ENCODE measurements at regions not wholly inside any gene's neighbourhood (a gene's known extent, or its start where the extent isn't known, plus 50 kb on each side); places are given as distances from the start of the nearest gene placed in this dataset.

DNA sequence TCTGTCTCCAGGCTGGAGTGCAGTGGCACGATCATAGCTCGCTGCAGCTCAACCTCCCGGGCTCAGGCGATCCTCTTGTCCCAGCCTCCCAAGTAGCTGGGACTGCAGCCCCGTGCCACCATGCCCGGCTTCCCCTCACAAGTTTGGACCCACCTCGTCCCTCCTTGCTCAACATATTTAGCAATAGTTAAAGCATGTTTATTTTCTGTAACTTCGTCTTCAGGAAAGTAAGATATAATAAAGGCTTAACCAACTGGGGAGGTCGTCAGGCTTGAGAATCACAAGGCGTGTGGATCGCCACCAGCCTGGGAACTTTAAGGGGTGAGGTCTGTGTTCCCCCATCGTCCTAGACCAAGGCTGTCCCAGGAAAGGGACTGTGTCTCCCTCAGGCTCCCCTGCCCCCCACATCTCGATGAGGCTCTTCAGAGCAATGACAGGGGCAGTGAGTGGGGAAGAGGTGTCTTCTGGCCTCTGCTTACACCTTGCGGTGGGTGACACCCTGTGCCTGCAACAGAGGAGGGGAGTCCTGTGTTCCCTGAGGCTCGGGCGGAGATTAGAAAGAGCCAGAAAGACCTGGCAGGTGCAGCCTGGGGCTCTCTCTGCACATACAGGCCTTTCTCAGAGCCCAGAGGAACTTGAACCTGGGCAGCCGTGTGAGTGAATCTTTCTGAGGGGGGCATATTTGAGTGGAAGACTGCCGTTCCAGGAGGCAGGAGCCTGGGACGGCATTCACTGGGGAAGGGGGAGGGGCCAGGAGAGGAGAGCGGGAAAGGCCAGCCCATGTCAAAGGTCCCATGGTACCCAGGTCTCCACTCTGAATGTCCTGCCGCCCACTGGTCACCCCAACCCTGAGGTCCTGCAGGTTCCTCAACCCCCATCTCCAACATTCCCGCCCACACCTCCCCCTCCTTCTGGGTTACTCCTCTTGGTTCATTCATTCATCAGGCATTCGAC, 152.3 kb downstream of the SMAD6 start:
- Mint-ChIP-seq H3K4me1 (peaks cover 4% of the 10 kb centered on the region), H3K27ac (no peak overlapping the region), H3K27me3 (peaks cover 33% of the 10 kb centered on the region), H3K36me3 (no peaks in the 10 kb centered on the region), H3K4me3 (no peak overlapping the region), H3K9me3 (no peaks in the 10 kb centered on the region)
- DNase-seq, result no peak

DNA sequence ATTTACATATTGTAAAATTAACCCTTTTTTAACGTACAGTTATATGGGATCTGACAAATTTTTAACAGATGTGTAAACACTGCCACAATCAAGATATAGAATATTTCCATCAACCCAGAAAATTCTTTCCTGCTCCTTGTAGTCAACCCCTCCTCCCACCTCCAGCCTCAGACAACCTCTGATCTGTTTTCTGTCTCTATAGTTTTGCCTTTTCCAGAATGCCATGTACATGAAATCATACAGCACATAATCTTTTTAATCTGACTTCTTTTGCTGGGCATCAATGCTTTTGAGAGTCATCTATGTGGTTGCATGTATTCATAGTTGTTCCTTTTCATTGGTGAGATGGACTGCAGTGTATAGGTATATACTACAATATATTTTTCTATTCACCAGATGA, 153.0 kb downstream of the SMAD6 start:
- no peak for DNase-seq
- Mint-ChIP-seq H3K9me3 (no peaks in the 10 kb centered on the region), H3K27me3 (peaks cover 33% of the 10 kb centered on the region), H3K27ac (no peak overlapping the region), H3K4me1 (peaks cover 4% of the 10 kb centered on the region), H3K36me3 (no peaks in the 10 kb centered on the region), H3K4me3 (no peak overlapping the region)

DNA sequence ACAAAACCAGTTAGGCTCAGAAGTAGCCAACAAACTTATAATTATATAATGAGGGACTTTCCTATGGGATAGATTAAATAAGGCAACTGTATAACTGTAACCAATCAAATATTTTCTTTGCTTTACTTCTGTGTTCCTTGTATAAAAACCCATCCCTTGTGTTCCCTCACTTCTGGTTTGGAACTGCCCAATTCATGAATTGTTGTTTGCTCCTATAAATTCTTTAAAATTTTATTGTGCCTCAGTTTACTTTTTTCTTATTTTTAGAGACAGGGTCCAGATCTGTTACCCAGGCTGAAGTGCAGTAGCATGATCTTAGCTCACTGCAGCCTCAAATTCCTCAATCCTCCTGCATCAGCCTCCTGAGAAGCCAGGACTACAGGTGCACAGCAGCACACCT, 155.7 kb downstream of the SMAD6 start:
- H3K27ac Mint-ChIP-seq, result no peak overlapping the region
- peaks cover 29% of the 10 kb centered on the region for H3K27me3 Mint-ChIP-seq
- H3K4me3 Mint-ChIP-seq, result no peak overlapping the region
- no peaks in the 10 kb centered on the region for H3K4me1 Mint-ChIP-seq
- no peak for DNase-seq
- no peaks in the 10 kb centered on the region for H3K9me3 Mint-ChIP-seq
- no peaks in the 10 kb centered on the region for H3K36me3 Mint-ChIP-seq

DNA sequence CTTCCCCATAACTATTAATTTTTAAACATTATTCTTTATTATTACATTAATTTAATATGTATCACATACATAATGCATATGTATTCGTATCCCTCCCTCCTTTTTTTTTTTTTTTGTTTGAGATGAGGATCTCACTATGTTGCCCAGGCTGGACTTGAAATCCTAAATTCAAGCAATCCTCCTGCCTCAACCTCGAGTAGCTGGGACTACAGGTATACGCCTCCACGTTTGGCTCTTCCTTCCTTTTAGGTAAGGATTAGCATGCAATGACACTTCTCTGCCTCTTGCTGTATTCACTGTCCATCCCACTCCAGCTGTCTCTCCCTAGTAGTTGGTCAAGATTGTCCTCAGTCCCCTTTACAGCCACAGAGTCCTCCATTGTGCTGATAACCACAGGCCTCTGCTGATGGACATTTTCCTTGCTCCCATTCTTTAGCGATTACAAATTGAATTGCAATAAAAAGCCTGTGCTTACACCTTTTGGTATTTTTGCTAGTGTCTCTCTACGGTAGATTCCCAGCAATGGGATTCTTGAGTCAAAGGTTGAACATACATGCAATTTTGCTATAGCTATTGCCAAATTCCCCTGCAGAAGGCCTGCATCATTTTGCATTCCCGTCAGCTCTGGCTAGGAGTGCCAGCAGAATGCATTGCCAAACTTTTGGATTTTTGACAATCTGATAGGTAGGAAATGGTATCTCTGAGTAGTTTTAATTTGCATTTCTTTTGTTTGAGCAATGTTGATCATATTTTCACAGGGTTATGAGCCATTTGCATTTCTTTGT, 156.6 kb downstream of the SMAD6 start:
- Mint-ChIP-seq H3K4me3 (no peak overlapping the region), H3K4me1 (peaks cover 2% of the 10 kb centered on the region), H3K27me3 (peaks cover 25% of the 10 kb centered on the region)

DNA sequence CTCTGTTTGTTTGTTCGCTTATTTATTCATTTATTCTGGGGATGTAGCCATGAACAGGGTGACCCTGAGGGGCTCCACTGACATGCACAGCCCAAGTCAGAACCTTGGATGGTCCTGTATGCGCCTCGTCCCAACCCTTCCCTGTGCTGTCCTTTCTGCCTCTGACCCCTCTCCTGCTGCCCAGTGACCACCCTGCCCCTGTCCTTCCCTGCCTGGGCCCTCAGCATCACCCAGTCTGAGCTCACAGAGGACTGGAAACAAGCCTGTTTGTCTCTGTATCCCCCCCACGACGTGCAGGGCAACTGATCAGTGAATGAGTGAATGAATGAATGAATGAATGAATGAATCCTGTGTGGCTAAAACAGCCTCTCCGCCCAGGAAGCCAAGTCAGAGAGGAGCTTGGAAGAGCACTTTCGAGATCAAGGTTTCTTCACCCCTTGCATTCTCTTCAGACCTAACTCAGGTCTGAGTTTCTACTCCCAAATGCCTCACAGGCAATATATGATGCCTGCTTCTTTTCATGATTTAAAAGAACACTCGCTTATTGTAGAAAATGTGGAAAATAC, 157.7 kb downstream of the SMAD6 start:
- Mint-ChIP-seq H3K36me3 (no peaks in the 10 kb centered on the region), H3K4me1 (peaks cover 2% of the 10 kb centered on the region), H3K9me3 (no peaks in the 10 kb centered on the region), H3K27me3 (peaks cover 20% of the 10 kb centered on the region), H3K4me3 (no peak overlapping the region), H3K27ac (no peak overlapping the region)
- no peak for DNase-seq

More for the DNA sequence above, 156.6 kb downstream of the SMAD6 start:
- Mint-ChIP-seq H3K36me3 (no peaks in the 10 kb centered on the region), H3K9me3 (no peaks in the 10 kb centered on the region), H3K27ac (no peak overlapping the region)
- no peak for DNase-seq

DNA sequence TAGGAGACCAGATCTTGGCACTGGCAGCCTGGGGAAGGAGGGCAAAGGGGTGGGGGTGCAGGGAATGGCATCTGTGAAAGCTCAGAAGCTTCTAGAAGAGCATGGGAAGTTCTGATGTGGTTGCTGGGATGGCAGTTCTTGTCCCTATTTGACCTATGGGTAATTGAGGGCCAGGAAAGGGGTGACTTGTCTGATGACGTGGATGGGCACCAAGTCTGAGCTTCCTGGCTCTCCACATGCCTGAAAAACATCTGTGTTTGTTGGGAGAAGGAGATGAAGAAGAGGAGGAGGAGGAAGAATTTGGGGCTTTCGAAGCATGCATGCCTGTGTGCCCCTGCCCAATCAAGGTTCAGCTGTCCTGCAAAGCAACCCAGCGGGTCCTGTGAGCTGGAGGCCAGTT, 158.8 kb downstream of the SMAD6 start:
- Mint-ChIP-seq H3K4me3 (no peak overlapping the region), H3K36me3 (no peaks in the 10 kb centered on the region), H3K27ac (no peak overlapping the region), H3K9me3 (no peaks in the 10 kb centered on the region), H3K4me1 (peaks cover 2% of the 10 kb centered on the region), H3K27me3 (peaks cover 14% of the 10 kb centered on the region)
- DNase-seq, result no peak

DNA sequence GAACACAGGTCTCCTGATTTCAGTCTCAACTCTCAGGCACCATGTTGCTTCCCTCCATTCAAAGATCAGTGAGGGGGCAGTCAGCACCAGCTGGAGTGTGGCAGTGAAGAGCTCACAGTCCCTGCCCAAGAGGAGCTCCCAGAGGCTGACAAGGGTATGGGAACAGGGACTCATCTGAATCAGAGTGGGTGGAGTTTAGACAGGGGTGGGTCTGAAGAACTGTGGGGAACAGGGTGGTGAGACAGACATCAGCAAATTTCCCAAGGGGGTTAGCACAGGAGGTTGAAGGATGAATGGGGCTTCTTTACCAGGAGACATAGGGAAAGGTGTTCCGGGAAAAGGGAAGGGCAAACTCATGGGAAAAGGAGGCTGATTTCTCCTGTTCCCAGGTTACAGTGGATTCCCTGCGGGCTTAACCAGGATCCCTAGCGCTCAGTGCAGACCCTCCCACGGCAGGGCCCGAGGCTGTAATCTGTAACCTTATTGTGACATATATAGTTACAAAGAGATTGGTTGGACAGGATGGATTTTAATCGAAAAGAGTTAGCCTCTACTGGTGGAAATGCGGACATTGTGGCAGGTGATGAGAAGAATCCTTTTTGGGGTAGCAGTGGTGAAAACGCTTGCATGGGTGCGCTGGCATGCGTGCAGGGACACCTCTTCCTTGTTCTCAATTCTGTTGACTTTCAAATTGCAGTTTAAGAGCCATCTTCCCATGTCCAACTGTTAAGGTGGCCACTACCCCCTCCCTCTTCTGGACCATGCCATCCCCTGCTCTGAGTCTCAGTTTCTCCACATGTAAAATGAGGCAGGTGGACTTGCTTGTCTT, 160.3 kb downstream of the SMAD6 start:
- H3K4me3 Mint-ChIP-seq, result no peak overlapping the region
- H3K9me3 Mint-ChIP-seq, result no peaks in the 10 kb centered on the region
- peaks cover 9% of the 10 kb centered on the region for H3K4me1 Mint-ChIP-seq

DNA sequence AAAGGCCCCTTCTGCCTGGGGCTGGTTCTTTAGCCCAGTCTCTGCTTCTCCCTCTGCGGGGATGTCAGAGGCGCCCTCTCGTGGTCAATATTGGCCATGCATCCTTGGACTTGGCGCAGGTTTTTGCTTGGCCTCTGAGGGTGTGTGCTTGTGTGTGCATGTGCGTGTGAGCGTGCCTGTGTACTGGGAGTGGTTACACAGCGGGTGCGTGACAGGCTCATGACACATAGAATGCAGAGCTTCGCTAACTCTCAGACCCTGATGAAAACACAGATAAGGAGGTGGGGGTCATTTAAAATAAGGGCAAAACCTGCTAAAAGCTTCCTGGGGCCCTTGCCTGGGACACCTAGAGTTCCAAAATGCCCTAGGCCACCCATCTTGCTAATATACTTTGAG, 160.9 kb downstream of the SMAD6 start:
- H3K27me3 Mint-ChIP-seq, result peaks cover 23% of the 10 kb centered on the region
- H3K27ac Mint-ChIP-seq, result no peak overlapping the region
- H3K4me3 Mint-ChIP-seq, result no peak overlapping the region
- peak; percentile 72 for DNase-seq
- H3K9me3 Mint-ChIP-seq, result no peaks in the 10 kb centered on the region
- peaks cover 9% of the 10 kb centered on the region for H3K4me1 Mint-ChIP-seq
- H3K36me3 Mint-ChIP-seq, result no peaks in the 10 kb centered on the region

More for the DNA sequence above, 160.3 kb downstream of the SMAD6 start:
- no peaks in the 10 kb centered on the region for H3K36me3 Mint-ChIP-seq
- no peak overlapping the region for H3K27ac Mint-ChIP-seq
- peaks cover 21% of the 10 kb centered on the region for H3K27me3 Mint-ChIP-seq
- no peak for DNase-seq

DNA sequence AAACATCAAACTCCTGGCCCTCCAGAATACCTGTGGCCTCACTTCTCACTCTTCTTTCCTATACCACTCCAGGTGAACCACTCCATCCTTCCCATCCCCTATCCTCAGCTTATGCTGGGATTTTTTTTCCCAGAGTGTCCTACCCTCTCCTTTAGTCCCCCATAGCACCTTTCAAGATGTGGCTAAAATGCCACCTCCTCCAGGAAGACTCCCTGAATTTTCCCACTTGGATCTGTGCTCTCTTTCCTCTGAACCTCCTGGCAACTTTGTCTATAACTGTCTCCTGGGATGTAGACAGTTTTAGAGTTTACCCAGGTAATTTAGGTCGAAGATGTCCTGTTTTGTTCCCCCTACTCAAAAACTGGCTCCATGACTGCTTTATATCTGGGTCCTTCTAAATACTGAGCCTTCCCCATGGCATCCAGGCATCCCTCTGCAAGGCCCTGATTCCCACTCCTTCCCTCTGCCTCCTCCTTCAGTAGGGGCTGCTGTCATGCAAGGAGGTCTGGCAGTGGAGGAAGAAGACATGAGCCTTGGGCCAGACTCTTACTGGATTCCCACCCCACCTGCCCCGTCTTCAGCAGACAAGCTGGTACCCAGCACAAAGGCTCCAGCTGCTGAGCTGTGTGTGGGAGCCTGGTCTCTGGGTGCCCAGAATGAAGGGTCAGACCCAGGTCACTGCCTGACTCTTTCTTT, 161.5 kb downstream of the SMAD6 start:
- Mint-ChIP-seq H3K9me3 (no peaks in the 10 kb centered on the region), H3K4me1 (peaks cover 9% of the 10 kb centered on the region), H3K36me3 (no peaks in the 10 kb centered on the region), H3K4me3 (no peak overlapping the region), H3K27me3 (peaks cover 27% of the 10 kb centered on the region), H3K27ac (no peak overlapping the region)
- DNase-seq, result no peak

DNA sequence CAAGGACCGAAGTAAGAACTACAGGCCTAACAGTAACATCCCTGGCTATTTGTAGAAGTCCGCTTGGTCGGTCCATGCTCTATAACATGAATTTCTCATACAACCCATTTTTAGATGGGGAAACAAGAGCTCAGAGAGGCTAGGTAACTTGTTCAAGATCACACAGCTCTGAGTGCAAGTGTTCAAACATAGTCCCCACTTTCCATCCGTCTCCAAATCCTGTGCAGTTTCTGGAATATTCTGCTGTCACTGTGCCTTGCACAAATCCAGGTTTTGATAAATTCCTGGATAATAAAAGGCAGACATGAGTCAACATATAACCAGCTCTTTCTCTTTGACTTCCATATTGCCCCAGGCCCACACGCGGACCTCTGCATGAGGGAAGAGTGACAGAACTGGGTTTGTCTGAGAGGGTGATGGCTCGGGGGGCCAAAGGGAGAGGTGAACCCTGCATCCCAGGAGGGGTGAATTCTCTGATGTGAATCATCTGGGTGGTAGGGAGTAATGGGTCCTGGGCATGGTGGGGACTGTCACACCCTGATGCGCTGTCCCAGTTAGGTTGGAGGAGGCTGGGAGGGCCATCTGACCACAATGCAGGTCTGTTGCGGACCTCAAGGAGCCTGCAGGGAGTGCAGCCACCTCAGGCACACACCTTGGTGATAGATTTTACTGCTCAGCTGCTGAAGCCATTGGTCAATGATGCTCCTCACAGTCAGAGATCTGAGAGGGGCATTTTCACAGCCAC, 162.2 kb downstream of the SMAD6 start:
- H3K27me3 Mint-ChIP-seq, result peaks cover 30% of the 10 kb centered on the region
- no peak for DNase-seq
- no peaks in the 10 kb centered on the region for H3K9me3 Mint-ChIP-seq
- no peak overlapping the region for H3K4me3 Mint-ChIP-seq
- peaks cover 9% of the 10 kb centered on the region for H3K4me1 Mint-ChIP-seq
- H3K36me3 Mint-ChIP-seq, result no peaks in the 10 kb centered on the region
- H3K27ac Mint-ChIP-seq, result no peak overlapping the region

DNA sequence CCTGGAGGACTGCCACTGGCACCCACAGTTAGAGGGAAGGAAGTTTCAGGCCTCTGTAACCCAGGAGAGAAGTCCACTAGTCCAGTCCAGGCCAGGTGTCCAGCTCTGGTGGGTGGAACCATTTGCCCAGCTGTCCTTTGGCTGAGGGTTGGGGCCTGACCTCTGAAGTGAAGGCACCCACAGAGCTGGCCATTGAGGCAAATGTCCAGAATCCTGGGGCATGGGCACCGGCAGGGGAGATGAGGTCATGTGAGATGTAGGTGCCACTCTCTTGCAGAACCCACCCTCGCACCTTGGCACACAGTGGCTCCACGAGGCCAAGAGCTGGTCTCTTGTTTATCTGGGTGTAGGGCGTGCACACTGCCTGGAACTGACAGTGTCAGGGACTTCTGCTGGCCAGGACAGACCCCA, 162.8 kb downstream of the SMAD6 start:
- H3K4me1 Mint-ChIP-seq, result peaks cover 9% of the 10 kb centered on the region
- DNase-seq, result no peak
- H3K9me3 Mint-ChIP-seq, result no peaks in the 10 kb centered on the region
- H3K27me3 Mint-ChIP-seq, result peaks cover 34% of the 10 kb centered on the region
- no peak overlapping the region for H3K27ac Mint-ChIP-seq
- no peaks in the 10 kb centered on the region for H3K36me3 Mint-ChIP-seq
- H3K4me3 Mint-ChIP-seq, result no peak overlapping the region

DNA sequence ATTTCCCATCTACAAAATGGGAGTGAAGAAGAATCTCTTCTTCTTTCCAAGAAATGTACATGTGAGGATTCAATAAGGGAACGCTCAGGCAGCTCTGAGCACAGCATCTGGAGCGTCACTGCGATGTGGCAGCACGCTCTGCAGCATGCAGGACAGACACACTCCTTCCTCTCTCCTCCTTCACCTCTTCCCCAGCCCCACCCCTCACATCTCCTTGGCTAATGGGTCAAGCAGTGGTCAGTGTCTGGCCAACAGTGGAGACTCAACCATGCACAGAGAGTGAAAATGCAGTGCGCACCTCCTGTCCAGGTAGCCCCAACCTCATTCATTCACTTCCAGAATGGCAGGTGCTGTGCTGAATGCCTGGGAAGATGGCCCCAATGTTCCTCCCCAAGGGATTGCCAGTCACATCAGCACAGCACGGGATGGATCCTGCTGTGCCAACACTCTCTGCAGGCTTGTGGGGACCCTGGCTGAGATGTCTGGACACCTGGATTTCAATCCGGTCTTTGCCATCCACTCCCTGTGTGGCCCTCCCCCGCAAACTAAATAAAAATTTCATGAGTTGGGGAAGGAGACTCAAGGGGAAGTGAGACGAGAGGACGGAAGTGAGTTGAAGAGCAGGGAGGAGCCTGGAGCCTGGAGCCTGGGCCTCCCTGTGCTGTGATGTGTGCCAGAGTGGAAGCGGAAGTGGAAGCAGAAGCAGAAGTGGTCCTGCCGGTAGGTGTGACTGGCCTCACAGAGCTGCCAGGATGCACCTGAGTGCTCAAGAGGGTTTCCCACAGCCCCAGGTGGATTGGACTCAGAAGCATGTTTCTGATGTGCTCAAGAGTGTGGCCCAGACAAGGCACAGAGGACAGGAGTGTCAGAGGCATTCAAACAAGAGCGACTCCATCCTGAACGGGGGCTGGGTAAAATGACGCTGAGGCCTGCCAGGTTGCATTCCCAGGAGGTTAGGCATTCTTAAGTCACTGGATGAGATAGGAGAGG, 163.9 kb downstream of the SMAD6 start:
- Mint-ChIP-seq H3K9me3 (no peaks in the 10 kb centered on the region), H3K4me1 (peaks cover 9% of the 10 kb centered on the region), H3K36me3 (no peaks in the 10 kb centered on the region), H3K4me3 (no peak overlapping the region), H3K27me3 (peaks cover 36% of the 10 kb centered on the region), H3K27ac (peak overlapping the region; percentile 20)
- no peak for DNase-seq

DNA sequence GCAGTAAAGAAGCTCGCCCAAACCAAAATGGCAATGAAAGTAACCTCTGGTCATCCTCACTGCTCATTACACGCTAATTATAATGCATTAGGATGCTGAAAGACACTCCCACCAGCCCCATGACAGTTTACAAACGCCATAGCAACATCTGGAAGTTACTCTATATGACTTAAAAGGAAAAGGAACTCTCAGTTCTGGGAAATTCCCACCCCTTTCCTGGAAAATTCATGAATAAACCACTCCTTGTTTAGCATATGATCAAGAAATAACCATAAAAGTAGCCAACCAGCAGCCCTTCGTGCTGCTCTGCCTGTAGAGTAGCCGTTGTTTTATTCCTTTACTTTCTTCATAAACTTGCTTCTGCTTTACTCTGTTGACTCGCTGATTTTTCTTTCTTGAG, 164.6 kb downstream of the SMAD6 start:
- H3K27ac Mint-ChIP-seq, result no peak overlapping the region
- peaks cover 9% of the 10 kb centered on the region for H3K4me1 Mint-ChIP-seq
- H3K36me3 Mint-ChIP-seq, result no peaks in the 10 kb centered on the region
- DNase-seq, result no peak
- H3K27me3 Mint-ChIP-seq, result peaks cover 35% of the 10 kb centered on the region
- H3K9me3 Mint-ChIP-seq, result no peaks in the 10 kb centered on the region
- no peak overlapping the region for H3K4me3 Mint-ChIP-seq

All from activated naive CD8-positive, alpha-beta T cell treated with anti-CD3 and anti-CD28 coated beads for 36 hours (primary cell).